ENCODE measurements at regions not wholly inside any gene's neighbourhood (a gene's known extent, or its start where the extent isn't known, plus 50 kb on each side); places are given as distances from the start of the nearest gene placed in this dataset.

DNA sequence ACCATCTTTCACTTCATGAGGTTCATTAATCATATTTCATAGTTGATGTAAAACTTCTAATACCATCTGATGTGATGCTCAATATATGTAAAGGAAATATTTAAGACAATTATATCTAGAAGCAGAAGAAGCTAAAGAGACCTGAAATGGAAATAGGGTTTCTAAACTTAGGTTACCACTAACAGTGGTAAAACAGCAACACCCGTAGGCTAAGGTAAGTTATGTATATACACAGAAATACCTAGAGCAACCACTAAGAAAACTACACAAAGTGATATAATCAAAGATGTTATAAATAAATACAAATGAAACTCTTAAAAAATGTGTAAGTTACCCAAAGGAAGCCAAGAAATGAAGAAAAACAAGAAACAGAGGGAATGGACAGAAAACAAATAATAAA, 61.1 kb upstream of the TNFSF4 start:
- TF ChIP-seq EZH2 (IDR thresholded peaks at IDR 0.05) (no peak), EZH2phosphoT487 (IDR thresholded peaks at IDR 0.05; ENCODE audit: borderline replicate concordance) (no peak), CTCF (IDR thresholded peaks at IDR 0.05 in 2 of 3, conservative IDR thresholded peaks at IDR 0.05 in 1 of 3; ENCODE audit: borderline replicate concordance in 1 of 3, insufficient read depth in 1 of 3, low read depth in 2 of 3, low read length in 2 of 3) (no peak), TCF7L2 (IDR thresholded peaks at IDR 0.05; ENCODE audit: borderline replicate concordance, extremely low read depth, insufficient read depth, insufficient read length) (no peak), MAX (IDR thresholded peaks at IDR 0.05) (no peak), POLR2AphosphoS5 (IDR thresholded peaks at IDR 0.05; ENCODE audit: low read depth, low read length) (no peak), FOSL1 (IDR thresholded peaks at IDR 0.05; ENCODE audit: low read depth) (no peak), POLR2A (IDR thresholded peaks at IDR 0.05; ENCODE audit: borderline replicate concordance, extremely low read depth, insufficient read depth, insufficient read length) (no peak)
- TF ChIP-seq, protein P1, sequence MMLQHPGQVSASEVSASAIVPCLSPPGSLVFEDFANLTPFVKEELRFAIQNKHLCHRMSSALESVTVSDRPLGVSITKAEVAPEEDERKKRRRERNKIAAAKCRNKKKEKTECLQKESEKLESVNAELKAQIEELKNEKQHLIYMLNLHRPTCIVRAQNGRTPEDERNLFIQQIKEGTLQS (IDR thresholded peaks at IDR 0.05): no peak
